IMR-90 (cell line): ENCODE measurements at regions not wholly inside any gene's neighbourhood (a gene's known extent, or its start where the extent isn't known, plus 50 kb on each side); places are given as distances from the start of the nearest gene placed in this dataset.

Source experiments
- ATAC-seq: fragments of 200-7000 bp; cut with Tn5 transposase; 2 replicates; pipeline ENCODE4 v1.9.1; 2020; ENCODE audit warnings: low read depth, mild to moderate bottlenecking, moderate library complexity
- BruUV-seq: library from RNA; stranded (reverse); fragments of 400-500 nt; replicated peaks from 2 replicates; lab custom pipeline; 2021; lab: Mats Ljungman, UMichigan
- CTCF ChIA-PET: fragments of 300-600 bp; formaldehyde crosslinking; extraction: SDS; loops from one replicate; lab custom pipeline; 2021; ENCODE audit warnings: antibody characterized with exemption; lab: Yijun Ruan, JAX
- POLR2A ChIA-PET: fragments of 300-600 bp; sonication (Branson Sonifier 250); formaldehyde crosslinking; loops from one replicate; lab custom pipeline; 2022; ENCODE audit warnings: antibody characterized with exemption; ENCODE audit not compliant: unreplicated experiment; lab: Charles Lee
- DNase-seq: peaks from one replicate; pipeline ENCODE4 v3.0.0; 2013
- H2AFZ ChIP-seq: replicated peaks from 2 replicates; pipeline ENCODE3; 2013; ENCODE audit warnings: low read length, mild to moderate bottlenecking; ENCODE audit not compliant: poor library complexity
- H2AK5ac ChIP-seq: 2 replicates; pipeline ENCODE4 v1.6.1; 2013; ENCODE audit warnings: low read depth, low read length, inconsistent platforms
- H2AK9ac ChIP-seq: replicated peaks from 2 replicates; pipeline ENCODE3; 2013; ENCODE audit warnings: mild to moderate bottlenecking, low read depth, low read length, moderate library complexity; ENCODE audit not compliant: poor library complexity
- H2BK120ac ChIP-seq: 2 replicates; pipeline ENCODE4 v1.6.1; 2013; ENCODE audit warnings: low read depth, low read length, inconsistent platforms
- H2BK15ac ChIP-seq: 3 replicates; pipeline ENCODE4 v1.6.1; 2013; ENCODE audit warnings: low read depth, low read length, inconsistent platforms
- H2BK20ac ChIP-seq: 2 replicates; pipeline ENCODE4 v1.6.1; 2013; ENCODE audit warnings: low read depth, mild to moderate bottlenecking, inconsistent platforms, low read length, moderate library complexity
- H2BK5ac ChIP-seq: 2 replicates; pipeline ENCODE4 v1.6.1; 2013; ENCODE audit warnings: mild to moderate bottlenecking, low read depth, low read length, inconsistent platforms; ENCODE audit not compliant: poor library complexity, severe bottlenecking
- H3K14ac ChIP-seq: replicated peaks from 2 replicates; pipeline ENCODE4 v1.6.1; 2013; ENCODE audit warnings: low read depth, low read length, inconsistent platforms
- H3K18ac ChIP-seq: 2 replicates; pipeline ENCODE4 v1.6.1; 2013; ENCODE audit warnings: low read depth, low read length, control low read depth
- H3K23ac ChIP-seq: 2 replicates; pipeline ENCODE4 v1.6.1; 2013; ENCODE audit warnings: low read depth, low read length, inconsistent platforms
- H3K27ac ChIP-seq: 2 replicates; pipeline ENCODE4 v1.5.1; 2013; ENCODE audit warnings: mild to moderate bottlenecking, control low read depth, low read length; ENCODE audit not compliant: insufficient read depth
- H3K27me3 ChIP-seq: 2 replicates; pipeline ENCODE4 v1.6.1; 2013; ENCODE audit warnings: low read length; ENCODE audit not compliant: control insufficient read depth, insufficient read depth
- H3K36me3 ChIP-seq: 2 replicates; pipeline ENCODE4 v1.6.1; 2013; ENCODE audit warnings: low read length, mixed read lengths; ENCODE audit not compliant: control insufficient read depth, insufficient read depth
- H3K4ac ChIP-seq: 2 replicates; pipeline ENCODE4 v1.6.1; 2013; ENCODE audit warnings: low read depth, low read length, inconsistent platforms
- H3K4me1 ChIP-seq: 2 replicates; pipeline ENCODE4 v1.6.1; 2013; ENCODE audit warnings: low read length, mixed read lengths; ENCODE audit not compliant: control insufficient read depth, insufficient read depth
- H3K4me2 ChIP-seq: 2 replicates; pipeline ENCODE4 v1.6.1; 2013; ENCODE audit warnings: low read depth, mild to moderate bottlenecking, control low read depth, low read length, moderate library complexity
- H3K4me3 ChIP-seq: 2 replicates; pipeline ENCODE4 v1.5.1; 2013; ENCODE audit warnings: low read depth, mild to moderate bottlenecking, control low read depth, low read length, moderate library complexity; ENCODE audit not compliant: insufficient read depth
- H3K56ac ChIP-seq: 2 replicates; pipeline ENCODE4 v1.6.1; 2013; ENCODE audit warnings: low read length, inconsistent platforms; ENCODE audit not compliant: insufficient read depth; ENCODE audit errors: extremely low read depth
- H3K79me1 ChIP-seq, 2 experiments: 2 replicates each; pipeline ENCODE4 v1.6.1; 2013; ENCODE audit warnings: low read length in 2 of 2, inconsistent platforms in 1 of 2, low read depth in 1 of 2
- H3K9ac ChIP-seq: 2 replicates; pipeline ENCODE4 v1.6.1; 2013; ENCODE audit warnings: low read depth, low read length, control low read depth
- H3K9me1 ChIP-seq: 2 replicates; pipeline ENCODE4 v1.6.1; 2013; ENCODE audit warnings: low read length, inconsistent platforms; ENCODE audit not compliant: insufficient read depth
- H3K9me3 ChIP-seq: 2 replicates; pipeline ENCODE4 v1.6.1; 2013; ENCODE audit warnings: low read length; ENCODE audit not compliant: control insufficient read depth, insufficient read depth
- H4K20me1 ChIP-seq: 2 replicates; pipeline ENCODE4 v1.6.1; 2013; ENCODE audit warnings: low read length, inconsistent platforms; ENCODE audit not compliant: insufficient read depth
- H4K5ac ChIP-seq: 2 replicates; pipeline ENCODE4 v1.6.1; 2013; ENCODE audit warnings: mild to moderate bottlenecking, low read depth, low read length, control low read depth
- H4K8ac ChIP-seq, 2 experiments: 2 replicates each; pipeline ENCODE4 v1.6.1; 2013; ENCODE audit warnings: low read depth in 2 of 2, low read length in 2 of 2, control low read depth in 1 of 2, inconsistent platforms in 1 of 2
- H4K91ac ChIP-seq: 2 replicates; pipeline ENCODE4 v1.6.1; 2013; ENCODE audit warnings: low read depth, low read length, inconsistent platforms; ENCODE audit not compliant: insufficient read depth
- BHLHE40 ChIP-seq: fragments of 150-350 bp; IDR thresholded peaks from 2 replicates; pipeline ENCODE4 v1.6.1; 2016; ENCODE audit warnings: mild to moderate bottlenecking, low read depth, low read length
- CEBPB ChIP-seq: IDR thresholded peaks from 2 replicates; pipeline ENCODE4 v1.6.1; 2012; ENCODE audit warnings: low read depth, low read length, improper control_type of control experiment
- CHD1 ChIP-seq: IDR thresholded peaks from 2 replicates; pipeline ENCODE4 v1.6.1; 2012; ENCODE audit warnings: low read depth, low read length, improper control_type of control experiment
- CTCF ChIP-seq: conservative IDR thresholded peaks from 2 replicates; pipeline ENCODE4 v1.5.1; 2012; ENCODE audit warnings: mild to moderate bottlenecking, low read depth, low read length, improper control_type of control experiment
- FOS ChIP-seq: fragments of 150-350 bp; IDR thresholded peaks from 2 replicates; pipeline ENCODE4 v1.6.1; 2016; ENCODE audit warnings: low read depth, low read length
- MAFK ChIP-seq: IDR thresholded peaks from 2 replicates; pipeline ENCODE4 v1.6.1; 2012; ENCODE audit warnings: low read depth, low read length, improper control_type of control experiment
- MAZ ChIP-seq: IDR thresholded peaks from 2 replicates; pipeline ENCODE4 v1.6.1; 2012; ENCODE audit warnings: low read depth, mild to moderate bottlenecking, low read length, improper control_type of control experiment, moderate library complexity, borderline replicate concordance
- MXI1 ChIP-seq: IDR thresholded peaks from 2 replicates; pipeline ENCODE4 v1.6.1; 2012; ENCODE audit warnings: low read depth, mild to moderate bottlenecking, low read length, moderate library complexity, borderline replicate concordance
- NFE2L2 ChIP-seq: fragments of 150-350 bp; IDR thresholded peaks from 2 replicates; pipeline ENCODE4 v1.6.1; 2016; ENCODE audit warnings: low read depth, mild to moderate bottlenecking, low read length
- POLR2A ChIP-seq: IDR thresholded peaks from 2 replicates; pipeline ENCODE4 v1.6.1; 2012; ENCODE audit warnings: mild to moderate bottlenecking, low read depth, low read length
- RAD21 ChIP-seq: IDR thresholded peaks from 2 replicates; pipeline ENCODE4 v1.6.1; 2012; ENCODE audit warnings: low read length, improper control_type of control experiment
- RCOR1 ChIP-seq: IDR thresholded peaks from 2 replicates; pipeline ENCODE4 v1.6.1; 2012; ENCODE audit warnings: mild to moderate bottlenecking, low read length, improper control_type of control experiment; ENCODE audit not compliant: insufficient replicate concordance
- RFX5 ChIP-seq: IDR thresholded peaks from 2 replicates; pipeline ENCODE4 v1.8.0; 2012; ENCODE audit warnings: low read depth, mild to moderate bottlenecking, low read length, moderate library complexity
- SMC3 ChIP-seq: fragments of 150-350 bp; IDR thresholded peaks from 2 replicates; pipeline ENCODE4 v1.6.1; 2016; ENCODE audit warnings: low read depth, mild to moderate bottlenecking, antibody characterized with exemption, low read length, moderate library complexity
- WGBS, 2 experiments: methylation state at CpG; one replicate each; pipeline versions ENCODE4 v1.1.5 to v1.1.7; 2013; ENCODE audit warnings: missing lambda C conversion rate in 2 of 2; ENCODE audit not compliant: insufficient read length in 1 of 2; ENCODE audit errors: extremely low coverage in 2 of 2; 5-methylcytosine and 5-hydroxymethylcytosine counted together
- dilution Hi-C: fragments of 300-500 bp; cut with HindIII; formaldehyde crosslinking; loops from one replicate; pipeline ENCODE4 v1.14.3; 2018; ENCODE audit warnings: low sequenced_read_pairs; ENCODE audit not compliant: unreplicated experiment
- in situ Hi-C: fragments of 300-500 bp; cut with MboI; formaldehyde crosslinking; loops from 3 replicates; pipeline ENCODE4 v1.14.3; 2019; ENCODE audit warnings: low sequenced_read_pairs, inconsistent platforms, mixed read lengths
- intact Hi-C: fragments of 100-400 bp; cut with micrococcal nuclease; formaldehyde crosslinking; loops from 2 replicates; pipeline ENCODE4 v1.10.0; 2022
- TF ChIP-seq, protein P1 (sequence below): fragments of 150-350 bp; IDR thresholded peaks from 2 replicates; pipeline ENCODE4 v1.6.1; 2016; ENCODE audit warnings: low read depth, mild to moderate bottlenecking, low read length, moderate library complexity, borderline replicate concordance
- TF ChIP-seq, protein P2 (sequence below): fragments of 150-350 bp; IDR thresholded peaks from 2 replicates; pipeline ENCODE4 v1.6.1; 2017; ENCODE audit warnings: mild to moderate bottlenecking, antibody characterized with exemption, low read length, low read depth

DNA sequence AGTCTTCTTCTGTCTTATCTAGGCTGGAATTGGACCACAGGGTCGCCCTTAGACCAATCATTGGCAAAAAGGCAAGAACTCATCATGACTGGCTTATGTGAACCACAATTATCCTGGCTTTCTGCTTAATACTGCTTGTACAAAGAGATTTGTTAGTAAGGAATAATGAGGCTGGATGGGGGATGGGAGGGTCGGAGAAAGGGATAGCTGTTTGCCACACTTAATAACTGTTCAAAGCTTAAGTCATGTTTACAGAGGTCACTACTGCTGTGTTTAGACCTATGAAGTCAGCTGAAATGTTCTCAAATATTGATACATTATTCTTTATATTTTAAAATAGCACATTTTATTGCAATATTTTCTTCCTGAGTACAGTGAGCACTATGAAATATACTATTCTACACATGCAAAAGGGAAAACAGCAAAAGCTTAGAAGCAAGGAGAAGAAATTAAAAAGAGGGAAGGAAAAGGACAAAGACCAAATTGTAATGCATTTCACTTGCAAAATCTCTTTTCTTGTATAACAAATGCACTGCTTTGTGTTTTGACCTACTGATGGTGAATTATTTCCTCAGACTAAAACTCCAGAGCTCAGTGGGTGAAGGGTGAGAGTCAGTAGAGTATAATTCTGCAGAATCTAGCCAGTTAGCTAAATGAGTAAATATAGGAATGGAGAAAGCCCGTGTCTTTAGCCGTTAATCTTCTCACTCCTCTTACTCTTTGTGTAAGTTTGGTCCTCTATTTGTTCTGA lies 404.9 kb upstream of the ZNF608 start:
- Histone ChIP-seq H4K8ac (no peak overlapping the region), H3K14ac (no peak overlapping the region), H2AK9ac (no peak overlapping the region), H2AK5ac (no peak overlapping the region), H3K79me1 (no peaks in the 10 kb centered on the region), H3K4me3 (no peak overlapping the region), H4K91ac (no peak overlapping the region), H4K20me1 (no peaks in the 10 kb centered on the region), H3K4me2 (no peak overlapping the region), H3K18ac (no peak overlapping the region), H2AFZ (no peak overlapping the region), H2BK15ac (no peak overlapping the region), H2BK5ac (no peak overlapping the region), H4K5ac (no peak overlapping the region), H3K36me3 (no peaks in the 10 kb centered on the region), H3K4me1 (no peaks in the 10 kb centered on the region; the same call in 1 of the 2 replicates), H2BK120ac (no peak overlapping the region), H3K4ac (no peak overlapping the region), H3K23ac (no peak overlapping the region), H3K27me3 (no peaks in the 10 kb centered on the region), H3K56ac (no peak overlapping the region), H3K9me1 (no peaks in the 10 kb centered on the region; the same call in 1 of the 2 replicates), H3K27ac (no peak overlapping the region), H3K9me3 (no peaks in the 10 kb centered on the region), H3K9ac (no peak overlapping the region), H2BK20ac (no peak overlapping the region)
- no TSS peak for BruUV-seq
- CTCF ChIA-PET, result no interaction called here
- in situ Hi-C loops (no loop called here), dilution Hi-C loops (no loop called here), intact Hi-C loops (no loop called here)
- no peak for TF ChIP-seq MXI1
- TF ChIP-seq RFX5, result no peak
- no peak for TF ChIP-seq CHD1
- TF ChIP-seq NFE2L2, result no peak
- TF ChIP-seq SMC3, result no peak
- TF ChIP-seq, protein P1, sequence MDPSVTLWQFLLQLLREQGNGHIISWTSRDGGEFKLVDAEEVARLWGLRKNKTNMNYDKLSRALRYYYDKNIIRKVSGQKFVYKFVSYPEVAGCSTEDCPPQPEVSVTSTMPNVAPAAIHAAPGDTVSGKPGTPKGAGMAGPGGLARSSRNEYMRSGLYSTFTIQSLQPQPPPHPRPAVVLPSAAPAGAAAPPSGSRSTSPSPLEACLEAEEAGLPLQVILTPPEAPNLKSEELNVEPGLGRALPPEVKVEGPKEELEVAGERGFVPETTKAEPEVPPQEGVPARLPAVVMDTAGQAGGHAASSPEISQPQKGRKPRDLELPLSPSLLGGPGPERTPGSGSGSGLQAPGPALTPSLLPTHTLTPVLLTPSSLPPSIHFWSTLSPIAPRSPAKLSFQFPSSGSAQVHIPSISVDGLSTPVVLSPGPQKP, result no peak
- TF ChIP-seq RAD21, result no peak
- no peak for TF ChIP-seq POLR2A
- no peak for TF ChIP-seq RCOR1
- TF ChIP-seq CTCF, result no peak
- no peak for TF ChIP-seq BHLHE40
- no peak for TF ChIP-seq CEBPB
- TF ChIP-seq MAFK, result no peak
- TF ChIP-seq FOS, result no peak
- TF ChIP-seq, protein P2, sequence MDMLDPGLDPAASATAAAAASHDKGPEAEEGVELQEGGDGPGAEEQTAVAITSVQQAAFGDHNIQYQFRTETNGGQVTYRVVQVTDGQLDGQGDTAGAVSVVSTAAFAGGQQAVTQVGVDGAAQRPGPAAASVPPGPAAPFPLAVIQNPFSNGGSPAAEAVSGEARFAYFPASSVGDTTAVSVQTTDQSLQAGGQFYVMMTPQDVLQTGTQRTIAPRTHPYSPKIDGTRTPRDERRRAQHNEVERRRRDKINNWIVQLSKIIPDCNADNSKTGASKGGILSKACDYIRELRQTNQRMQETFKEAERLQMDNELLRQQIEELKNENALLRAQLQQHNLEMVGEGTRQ, result no peak
- TF ChIP-seq MAZ, result no peak
- ATAC-seq, result no peak
- WGBS, 2 experiments, result no CpG with 5 or more reads among the region's 4 CpGs
- POLR2A ChIA-PET, result no interaction called here
- no peak for DNase-seq
